OCI-LY3 (cell line): ENCODE measurements at regions not wholly inside any gene's neighbourhood (a gene's known extent, or its start where the extent isn't known, plus 50 kb on each side); places are given as distances from the start of the nearest gene placed in this dataset.

Source experiments
- H2AFZ ChIP-seq: fragments of 200-600, 300-600 bp; shearing (Covaris generic); 2 replicates; pipeline ENCODE4 v1.6.0; 2014; ENCODE audit warnings: antibody characterized with exemption, low read depth, low read length
- H3K27ac ChIP-seq: fragments of 200-600, 300-600 bp; sonication (generic); 2 replicates; pipeline ENCODE4 v1.5.1; 2014; ENCODE audit warnings: mild to moderate bottlenecking, low read length, moderate library complexity, mixed read lengths
- H3K27me3 ChIP-seq: fragments of 200-600, 300-600 bp; sonication (generic); 2 replicates; pipeline ENCODE4 v1.6.1; 2014; ENCODE audit warnings: low read depth, low read length, mixed read lengths
- H3K36me3 ChIP-seq: fragments of 200-600, 300-600 bp; sonication (generic); replicated peaks from 2 replicates; pipeline ENCODE3; 2014; ENCODE audit warnings: low read depth, low read length, mixed read lengths
- H3K4me1 ChIP-seq: fragments of 300-600, 200-600 bp; sonication (generic); 2 replicates; pipeline ENCODE4 v1.6.1; 2014; ENCODE audit warnings: low read length, mixed read lengths
- H3K4me2 ChIP-seq: fragments of 200-600, 300-600 bp; sonication (generic); 2 replicates; pipeline ENCODE4 v1.6.1; 2014; ENCODE audit warnings: low read length, mixed read lengths
- H3K4me3 ChIP-seq: fragments of 300-600, 200-600 bp; sonication (generic); 2 replicates; pipeline ENCODE4 v1.5.1; 2014; ENCODE audit warnings: antibody characterized with exemption, mild to moderate bottlenecking, low read length, moderate library complexity
- H3K79me2 ChIP-seq: fragments of 300-600, 200-600 bp; shearing (Covaris generic); 2 replicates; pipeline ENCODE4 v1.6.1; 2014; ENCODE audit warnings: mild to moderate bottlenecking, low read length, mixed read lengths
- H3K9ac ChIP-seq: fragments of 300-600, 200-600 bp; shearing (Covaris generic); 2 replicates; pipeline ENCODE4 v1.6.0; 2014; ENCODE audit warnings: mild to moderate bottlenecking, low read length, moderate library complexity
- H3K9me3 ChIP-seq: fragments of 200-600, 300-600 bp; shearing (Covaris generic); 2 replicates; pipeline ENCODE4 v1.6.1; 2014; ENCODE audit warnings: low read length, mixed read lengths; ENCODE audit not compliant: insufficient read depth
- H4K20me1 ChIP-seq: fragments of 200-600, 300-600 bp; sonication (generic); 2 replicates; pipeline ENCODE4 v1.6.1; 2016; ENCODE audit warnings: low read length, mixed read lengths; ENCODE audit not compliant: insufficient read depth
- CTCF ChIP-seq: fragments of 200-600, 300-600 bp; sonication (generic); IDR thresholded peaks from 2 replicates; pipeline ENCODE4 v1.5.1; 2014; ENCODE audit warnings: antibody characterized with exemption, low read length, low read depth
- EZH2phosphoT487 ChIP-seq: fragments of 200-600 bp; shearing (Covaris generic); IDR thresholded peaks from 2 replicates; pipeline ENCODE4 v1.6.1; 2018; ENCODE audit warnings: antibody characterized with exemption, mixed run types, low read depth

- no peaks in the 10 kb centered on the region for H4K20me1 ChIP-seq
- H3K9ac ChIP-seq, result no peak overlapping the region
- H3K9me3 ChIP-seq, result no peaks in the 10 kb centered on the region
- no peaks in the 10 kb centered on the region for H3K4me1 ChIP-seq
- no peak overlapping the region for H3K27ac ChIP-seq
- no peak overlapping the region for H3K4me2 ChIP-seq
- no peaks in the 10 kb centered on the region for H3K27me3 ChIP-seq
- no peak overlapping the region for H3K4me3 ChIP-seq
- H3K79me2 ChIP-seq, result no peaks in the 10 kb centered on the region
- TF ChIP-seq CTCF (no peak), EZH2phosphoT487 (no peak)
- H3K36me3 ChIP-seq, result no peaks in the 10 kb centered on the region
- H2AFZ ChIP-seq, result peak overlapping the region; percentile 25; the same call in 1 of the 2 replicates
These were observed 79.4 kb upstream of the CDKN3 start for GRCh38 chr14:54317391-54317790.

- Histone ChIP-seq H3K4me2 (no peak overlapping the region), H3K27ac (no peak overlapping the region), H3K27me3 (no peaks in the 10 kb centered on the region), H3K36me3 (no peaks in the 10 kb centered on the region), H4K20me1 (no peaks in the 10 kb centered on the region), H3K79me2 (no peaks in the 10 kb centered on the region), H3K4me3 (no peak overlapping the region), H3K4me1 (no peaks in the 10 kb centered on the region), H2AFZ (no peak overlapping the region), H3K9me3 (no peaks in the 10 kb centered on the region), H3K9ac (no peak overlapping the region)
- no peak for TF ChIP-seq CTCF
- TF ChIP-seq EZH2phosphoT487, result no peak
These were observed 74.6 kb upstream of the CDKN3 start for GRCh38 chr14:54322246-54322645.

DNA sequence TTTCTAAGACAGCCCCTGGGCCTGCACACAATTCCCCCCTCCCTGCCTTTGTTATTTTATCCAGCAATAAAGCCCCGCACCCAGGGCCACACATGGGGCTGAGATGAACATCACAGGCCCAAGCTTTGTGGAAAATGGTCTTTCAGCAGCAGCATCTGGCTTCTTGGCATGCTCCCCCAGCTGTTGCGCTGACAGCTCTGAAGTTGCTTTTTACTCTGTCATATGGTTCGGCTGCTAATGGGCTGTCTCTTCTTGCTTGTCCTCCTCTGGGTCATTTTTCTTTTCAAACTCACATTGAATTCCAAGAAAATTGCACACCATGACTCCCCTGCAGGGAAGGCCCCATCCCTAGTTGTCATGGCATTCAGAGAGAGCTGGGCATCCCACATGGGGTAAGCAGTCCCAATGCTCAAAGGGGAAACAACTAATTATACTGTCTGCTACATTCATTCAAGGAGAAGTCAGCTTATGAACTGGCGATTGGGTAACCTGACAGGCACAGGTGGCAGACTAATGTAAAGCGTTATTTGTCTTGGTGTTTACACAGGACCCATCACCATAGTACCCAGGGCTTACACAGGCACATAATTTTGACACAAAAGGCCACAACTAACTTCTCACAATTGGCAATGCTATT lies 74.0 kb upstream of the CDKN3 start:
- Histone ChIP-seq H3K9me3 (no peaks in the 10 kb centered on the region), H3K79me2 (no peaks in the 10 kb centered on the region), H3K27me3 (peaks cover 5% of the 10 kb centered on the region; the same call in 1 of the 2 replicates), H2AFZ (no peak overlapping the region), H4K20me1 (no peaks in the 10 kb centered on the region), H3K4me3 (no peak overlapping the region), H3K4me1 (no peaks in the 10 kb centered on the region), H3K36me3 (no peaks in the 10 kb centered on the region), H3K27ac (no peak overlapping the region), H3K9ac (no peak overlapping the region), H3K4me2 (no peak overlapping the region)
- no peak for TF ChIP-seq EZH2phosphoT487
- TF ChIP-seq CTCF, result no peak

GRCh38 chr14:54325766-54326165 lies 71.0 kb upstream of the CDKN3 start:
- Histone ChIP-seq H3K9ac (no peak overlapping the region), H3K9me3 (no peaks in the 10 kb centered on the region), H3K4me3 (no peak overlapping the region), H3K4me1 (no peaks in the 10 kb centered on the region), H4K20me1 (no peaks in the 10 kb centered on the region), H3K36me3 (no peaks in the 10 kb centered on the region), H3K27ac (no peak overlapping the region), H3K4me2 (no peak overlapping the region), H3K27me3 (peaks cover 9% of the 10 kb centered on the region; the same call in 1 of the 2 replicates), H2AFZ (no peak overlapping the region), H3K79me2 (no peaks in the 10 kb centered on the region)
- TF ChIP-seq CTCF (no peak), EZH2phosphoT487 (no peak)
